Daoy (cell line): ENCODE measurements at regions not wholly inside any gene's neighbourhood (a gene's known extent, or its start where the extent isn't known, plus 50 kb on each side); places are given as distances from the start of the nearest gene placed in this dataset.
A peak's percentile ranks its signal among the peaks of the same experiment; 100 is the strongest.
"Not testable (repeated sequence)": the region's sequence is repeated elsewhere in the genome, so short reads cannot be mapped to it uniquely, and the experiment has no call there.

ENCODE experiments used
- DNase-seq: peaks from one replicate; pipeline ENCODE4 v3.0.0-alpha.2; 2015; ENCODE audit warnings: low read depth

- no peak for DNase-seq
These were observed 128.7 kb upstream of the MB21D2 start for GRCh38 chr3:193046371-193046770.

- not testable (repeated sequence) for DNase-seq
These were observed 129.8 kb upstream of the MB21D2 start for GRCh38 chr3:193047461-193047860.

GRCh38 chr3:193048127-193048526 lies 130.5 kb upstream of the MB21D2 start:
- DNase-seq, result no peak

DNA sequence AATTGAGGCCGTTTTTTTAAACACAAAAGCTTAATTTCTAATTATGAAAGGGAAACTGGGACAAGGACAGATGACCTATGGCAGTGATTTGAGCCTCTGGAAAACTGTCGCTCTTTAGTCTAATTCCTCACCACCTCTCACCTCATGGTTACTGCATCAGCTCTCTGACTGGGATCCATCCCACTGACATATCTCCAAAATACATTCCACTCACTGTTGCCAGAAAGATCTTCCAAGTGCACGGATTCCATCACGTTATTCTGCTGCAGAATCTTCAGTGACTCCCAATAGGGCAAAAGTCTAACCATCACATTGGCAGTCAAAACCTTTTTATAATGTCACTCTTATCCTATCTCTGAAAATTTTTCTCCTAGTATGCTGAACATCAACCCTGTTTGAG lies 132.3 kb upstream of the MB21D2 start:
- DNase-seq, result no peak

DNA sequence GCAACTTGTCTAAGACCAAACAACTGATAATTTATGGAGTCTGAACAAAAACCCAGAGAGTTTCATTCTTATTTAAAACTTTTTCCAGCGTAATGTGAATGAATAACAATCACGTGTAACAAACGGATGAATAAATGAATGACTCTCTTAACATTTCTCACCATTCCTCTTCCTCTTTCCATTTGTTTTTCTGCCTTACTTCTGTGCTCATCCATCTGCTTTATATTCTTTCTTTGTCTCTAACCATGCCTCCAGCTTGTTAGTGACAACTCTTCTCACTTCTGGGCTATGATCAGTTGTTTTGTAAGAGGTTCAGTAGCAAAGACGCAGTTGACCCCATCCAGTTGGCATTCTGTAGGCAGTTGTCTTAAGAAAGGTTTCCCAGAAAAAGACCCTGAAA lies 133.7 kb upstream of the MB21D2 start:
- DNase-seq, result no peak

GRCh38 chr3:193052354-193053045 lies 134.8 kb upstream of the MB21D2 start:
- DNase-seq, result no peak

DNA sequence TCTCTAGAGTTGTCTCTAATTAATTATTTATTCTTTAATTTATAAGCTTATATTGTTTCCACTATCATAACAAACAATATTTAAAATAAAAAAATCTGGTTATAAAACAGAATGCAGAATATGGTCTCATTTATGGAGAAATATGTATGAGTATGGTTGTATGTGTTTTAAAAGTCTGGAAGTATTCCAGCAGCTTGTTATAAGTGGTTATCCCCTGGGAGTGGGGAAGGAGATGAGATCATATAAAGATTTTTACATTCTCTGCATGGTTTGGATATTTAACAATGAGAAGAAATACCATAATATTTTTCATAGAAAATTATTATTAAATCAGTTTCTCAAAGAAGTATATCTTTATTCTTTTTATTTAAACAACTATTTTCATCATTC lies 135.4 kb upstream of the MB21D2 start:
- no peak for DNase-seq

DNA sequence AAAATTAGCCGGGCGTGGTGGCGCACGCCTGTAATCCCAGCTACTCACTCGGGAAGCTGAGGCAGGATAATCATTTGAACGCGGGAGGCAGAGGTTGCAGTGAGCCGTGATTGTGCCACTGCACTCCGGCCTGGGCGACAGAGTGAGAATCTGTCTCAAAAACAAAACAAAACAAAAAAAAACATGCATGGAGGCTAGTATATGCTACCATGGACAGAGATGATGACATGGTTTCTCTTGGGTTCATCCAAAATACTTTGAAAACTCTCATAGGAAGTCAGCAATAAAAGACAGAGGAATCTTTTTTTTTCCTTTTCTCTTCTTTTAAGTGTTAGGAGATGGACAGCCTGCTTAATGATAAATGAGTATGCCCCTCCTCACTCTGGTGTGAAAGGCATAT lies 137.7 kb upstream of the MB21D2 start:
- no peak for DNase-seq

GRCh38 chr3:193057616-193058015 lies 140.0 kb upstream of the MB21D2 start:
- no peak for DNase-seq

- no peak for DNase-seq
These were observed 143.3 kb upstream of the MB21D2 start for GRCh38 chr3:193060748-193061546.

GRCh38 chr3:193068365-193068764 lies 150.7 kb upstream of the MB21D2 start:
- DNase-seq, result no peak

DNA sequence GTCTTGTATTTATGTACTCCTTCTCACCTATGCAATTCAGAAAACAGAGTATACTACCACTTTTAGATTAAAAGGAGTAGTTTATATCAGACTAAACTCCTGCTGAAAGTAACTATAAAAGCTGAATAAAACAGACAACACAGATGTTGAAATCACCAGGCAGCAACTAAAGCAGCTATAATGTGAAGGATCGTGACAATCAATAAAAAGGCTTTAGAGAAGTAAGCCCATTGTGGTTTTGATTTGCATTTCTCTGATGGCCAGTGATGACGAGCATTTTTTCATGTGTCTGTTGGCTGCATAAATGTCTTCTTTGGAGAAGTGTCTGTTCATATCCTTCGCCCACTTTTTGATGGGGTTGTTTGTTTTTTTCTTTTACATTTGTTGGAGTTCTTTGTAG lies 152.1 kb upstream of the MB21D2 start:
- DNase-seq, result not testable (repeated sequence)

GRCh38 chr3:193078996-193079753 lies 161.5 kb upstream of the MB21D2 start:
- no peak for DNase-seq

DNA sequence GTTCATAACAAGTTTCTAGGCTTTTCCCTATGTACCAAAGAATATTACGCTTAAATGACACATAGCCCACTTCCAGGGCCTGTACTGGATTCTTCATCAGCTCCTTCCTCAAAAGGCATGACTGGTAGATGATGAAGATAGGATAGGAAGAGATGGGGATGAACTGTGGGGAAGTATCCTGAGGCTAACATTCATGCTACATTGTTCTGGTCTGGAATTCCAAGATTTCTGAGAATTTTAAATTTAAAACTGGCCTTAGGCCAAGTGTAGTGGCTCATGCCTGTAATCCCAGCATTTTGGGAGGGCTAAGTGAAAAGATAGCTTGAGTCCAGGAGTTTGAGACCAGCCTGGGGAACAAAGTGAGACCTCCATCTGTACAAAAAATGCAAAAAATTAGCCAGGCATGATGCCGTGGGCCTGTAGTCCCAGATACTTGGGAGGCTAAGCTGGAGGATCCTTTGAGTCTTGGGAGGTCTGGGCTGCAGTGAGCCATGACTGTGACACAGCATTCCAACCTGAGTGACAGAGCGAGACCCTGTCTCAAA lies 160.1 kb upstream of the PLAAT1 start:
- no peak for DNase-seq

GRCh38 chr3:193085655-193086054 lies 155.4 kb upstream of the PLAAT1 start:
- no peak for DNase-seq

- DNase-seq, result no peak
These were observed 154.3 kb upstream of the PLAAT1 start for GRCh38 chr3:193086681-193087080.

GRCh38 chr3:193087336-193087735 lies 153.7 kb upstream of the PLAAT1 start:
- DNase-seq, result no peak

DNA sequence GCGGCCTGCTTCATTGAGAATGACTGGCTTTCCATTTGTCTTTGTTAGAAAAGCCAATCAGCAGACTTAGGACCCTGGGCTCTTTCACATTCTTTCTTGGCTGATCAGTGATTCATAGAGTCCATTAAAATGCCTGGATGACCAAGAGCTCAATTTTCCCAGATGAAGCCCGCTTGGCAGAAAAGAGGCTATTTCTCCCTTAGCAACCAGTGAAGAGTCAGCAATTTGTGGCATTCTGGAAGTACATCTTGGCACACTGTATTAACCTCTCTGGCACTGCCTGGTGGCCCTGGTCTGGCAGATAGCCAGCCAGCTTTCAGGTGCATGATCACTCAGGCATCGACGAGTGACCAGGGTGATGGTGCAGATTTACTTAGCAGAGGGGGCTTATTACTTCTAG lies 145.7 kb upstream of the PLAAT1 start:
- DNase-seq, result peak; percentile 47

DNA sequence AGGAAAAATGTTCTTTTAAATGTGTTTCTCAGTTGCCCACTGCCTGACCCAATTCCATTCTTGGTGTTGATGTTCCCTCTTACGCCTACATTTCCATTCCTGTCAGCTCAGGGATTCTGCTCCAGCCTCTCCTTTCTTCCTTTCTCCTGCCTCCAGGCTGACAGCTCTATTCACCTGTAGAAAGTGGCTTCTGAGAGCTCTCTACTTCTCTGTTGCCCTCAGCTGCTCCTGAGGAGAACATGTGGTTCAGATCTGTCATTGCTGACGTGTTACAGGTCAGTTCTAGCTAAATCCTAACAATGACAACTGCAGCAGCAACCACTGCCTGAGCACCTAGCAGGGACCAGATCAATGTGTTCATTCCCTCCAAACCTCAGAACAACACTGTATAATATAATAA lies 144.9 kb upstream of the PLAAT1 start:
- DNase-seq, result no peak

DNA sequence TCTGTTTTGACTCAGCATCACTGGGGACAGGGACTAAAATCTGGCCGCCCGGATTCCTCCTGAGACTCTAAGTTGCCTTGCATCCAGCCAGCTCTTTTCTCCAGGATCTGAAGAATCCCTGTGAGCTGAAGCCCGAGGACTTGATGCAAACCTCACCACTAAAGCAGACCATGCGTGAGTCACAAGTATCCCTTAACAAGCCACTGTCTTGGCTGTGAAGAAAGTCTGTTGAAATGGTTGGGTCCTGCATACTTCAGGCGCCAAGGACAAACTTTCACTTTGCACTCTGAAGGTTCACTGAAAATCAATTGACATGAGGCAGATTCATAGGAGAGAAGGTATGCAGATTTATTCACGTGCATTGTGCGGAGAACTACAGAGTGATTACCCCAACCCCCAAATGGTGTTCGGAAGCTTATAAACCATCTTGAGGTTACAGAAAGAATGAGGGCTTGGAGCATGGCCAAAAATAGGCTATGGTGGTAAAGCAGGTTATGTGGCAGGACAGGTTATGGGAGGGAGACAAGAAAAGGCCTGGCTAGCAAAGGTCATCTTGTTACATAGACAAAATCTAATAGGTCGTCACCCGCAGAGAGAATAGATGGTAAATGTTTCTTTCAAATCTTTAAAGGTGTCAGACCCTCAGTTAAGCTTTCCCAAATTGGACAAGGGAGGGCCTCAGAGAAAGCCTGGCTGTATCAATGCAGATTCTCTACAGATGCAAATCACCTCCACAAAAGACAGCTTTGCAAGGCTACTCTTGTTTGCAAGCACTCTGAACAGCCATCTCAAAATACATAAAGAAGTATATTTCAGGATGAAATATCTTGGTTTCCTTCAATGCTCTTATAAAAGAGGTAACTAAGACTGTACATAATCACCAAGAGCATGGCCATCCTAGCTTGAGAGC lies 126.3 kb upstream of the PLAAT1 start:
- peak; percentile 46 for DNase-seq

DNA sequence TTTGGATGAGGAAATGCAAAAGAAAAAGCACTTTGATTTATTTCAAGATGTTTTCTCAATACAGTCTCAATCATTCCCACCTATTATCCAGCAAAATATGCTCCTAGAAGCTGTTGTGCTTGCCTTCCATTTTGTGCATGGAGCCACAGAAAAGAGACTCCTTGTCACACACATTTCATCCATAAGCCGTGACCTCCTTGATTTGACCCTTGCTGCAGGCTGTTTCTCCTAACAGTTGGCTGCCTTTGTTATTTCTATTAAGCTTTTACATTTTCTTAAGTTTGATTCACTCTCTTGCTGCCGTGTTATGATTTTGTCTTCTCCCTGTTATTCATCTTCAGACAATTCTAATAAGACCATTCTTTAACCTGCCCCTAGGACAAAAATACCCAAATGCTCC lies 124.2 kb upstream of the PLAAT1 start:
- DNase-seq, result no peak
